ENCODE measurements at regions not wholly inside any gene's neighbourhood (a gene's known extent, or its start where the extent isn't known, plus 50 kb on each side); places are given as distances from the start of the nearest gene placed in this dataset.
"Not testable (repeated sequence)": the region's sequence is repeated elsewhere in the genome, so short reads cannot be mapped to it uniquely, and the experiment has no call there.

- no peak for DNase-seq
Observed at GRCh38 chr22:33139937-33140336, 81.8 kb upstream of the SYN3 start.

- not testable (repeated sequence) for DNase-seq
Observed at GRCh38 chr22:33138333-33138732, 80.2 kb upstream of the SYN3 start.

- no peak for DNase-seq
Observed at GRCh38 chr22:33130473-33130872, 72.3 kb upstream of the SYN3 start.

GRCh38 chr22:33129621-33130020, 71.4 kb upstream of the SYN3 start:
- DNase-seq = no peak

GRCh38 chr22:33126881-33127280, 68.7 kb upstream of the SYN3 start:
- no peak for DNase-seq

- DNase-seq = no peak
Observed at GRCh38 chr22:33124471-33124870, 66.3 kb upstream of the SYN3 start.

- not testable (repeated sequence) for DNase-seq
Observed at GRCh38 chr22:33122439-33122838, 64.3 kb upstream of the SYN3 start.

GRCh38 chr22:33119044-33119443, 60.9 kb upstream of the SYN3 start:
- no peak for DNase-seq

- DNase-seq = no peak
Observed at GRCh38 chr22:33117821-33118220, 59.6 kb upstream of the SYN3 start.

GRCh38 chr22:33116841-33117547, 58.8 kb upstream of the SYN3 start:
- no peak for DNase-seq

GRCh38 chr22:33114565-33114964, 56.4 kb upstream of the SYN3 start:
- no peak for DNase-seq

GRCh38 chr22:33112580-33112979, 54.4 kb upstream of the SYN3 start:
- DNase-seq = peak; percentile 68

- DNase-seq = no peak
Observed at GRCh38 chr22:33111491-33111890, 53.3 kb upstream of the SYN3 start.

- no peak for DNase-seq
Observed at GRCh38 chr22:33110562-33111163, 52.5 kb upstream of the SYN3 start.

- DNase-seq = no peak
Observed at GRCh38 chr22:33109514-33110430, 51.6 kb upstream of the SYN3 start.

- DNase-seq = no peak
Observed at GRCh38 chr22:33108037-33108436, 49.9 kb upstream of the SYN3 start.

All from NCI-H1417 treated with DMSO at 0.1 percent for 48 hours (cell line).